Endothelial cell of umbilical vein (primary cell): ENCODE measurements at regions not wholly inside any gene's neighbourhood (a gene's known extent, or its start where the extent isn't known, plus 50 kb on each side); places are given as distances from the start of the nearest gene placed in this dataset.

ENCODE experiments used
- POLR2A ChIP-seq: IDR thresholded peaks from 2 replicates; pipeline ENCODE4 v1.6.1; 2012; ENCODE audit warnings: low read depth, mild to moderate bottlenecking, control low read depth, low read length
- TF ChIP-seq, protein P1 (sequence below), 2 donors: IDR thresholded peaks; 1 replicate in 1 of 2; 2 replicates in 1 of 2; pipeline ENCODE4 v1.5.1; 2011; ENCODE audit warnings: low read length in 2 of 2, mild to moderate bottlenecking in 2 of 2, moderate library complexity in 2 of 2, control low read depth in 1 of 2, inconsistent platforms in 1 of 2, low read depth in 1 of 2; ENCODE audit not compliant: insufficient read depth in 1 of 2; ENCODE audit errors: extremely low read depth in 1 of 2

DNA sequence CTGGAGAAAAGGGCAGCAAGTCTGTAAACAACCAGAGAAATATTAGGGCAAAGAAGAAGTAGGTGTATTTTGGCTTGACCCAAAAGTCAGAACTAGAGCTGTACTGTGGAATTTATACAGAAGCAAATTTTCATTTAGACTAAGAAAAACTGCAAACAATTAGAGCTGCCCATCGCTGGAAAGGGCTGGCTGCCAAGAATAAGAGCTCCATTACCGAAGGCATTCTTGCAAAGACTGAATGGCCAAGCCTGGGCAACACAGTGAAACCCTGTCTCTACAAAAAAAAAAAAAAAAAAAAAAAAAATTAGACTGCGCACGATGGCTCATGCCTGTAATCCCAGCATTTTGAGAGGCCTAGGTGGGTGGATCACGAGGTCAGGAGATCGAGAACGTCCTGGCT is 53.9 kb upstream of the TMC5 start:
- TF ChIP-seq POLR2A: no peak
- TF ChIP-seq, protein P1, sequence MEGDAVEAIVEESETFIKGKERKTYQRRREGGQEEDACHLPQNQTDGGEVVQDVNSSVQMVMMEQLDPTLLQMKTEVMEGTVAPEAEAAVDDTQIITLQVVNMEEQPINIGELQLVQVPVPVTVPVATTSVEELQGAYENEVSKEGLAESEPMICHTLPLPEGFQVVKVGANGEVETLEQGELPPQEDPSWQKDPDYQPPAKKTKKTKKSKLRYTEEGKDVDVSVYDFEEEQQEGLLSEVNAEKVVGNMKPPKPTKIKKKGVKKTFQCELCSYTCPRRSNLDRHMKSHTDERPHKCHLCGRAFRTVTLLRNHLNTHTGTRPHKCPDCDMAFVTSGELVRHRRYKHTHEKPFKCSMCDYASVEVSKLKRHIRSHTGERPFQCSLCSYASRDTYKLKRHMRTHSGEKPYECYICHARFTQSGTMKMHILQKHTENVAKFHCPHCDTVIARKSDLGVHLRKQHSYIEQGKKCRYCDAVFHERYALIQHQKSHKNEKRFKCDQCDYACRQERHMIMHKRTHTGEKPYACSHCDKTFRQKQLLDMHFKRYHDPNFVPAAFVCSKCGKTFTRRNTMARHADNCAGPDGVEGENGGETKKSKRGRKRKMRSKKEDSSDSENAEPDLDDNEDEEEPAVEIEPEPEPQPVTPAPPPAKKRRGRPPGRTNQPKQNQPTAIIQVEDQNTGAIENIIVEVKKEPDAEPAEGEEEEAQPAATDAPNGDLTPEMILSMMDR (IDR thresholded peaks at IDR 0.05; ENCODE audit: extremely low read depth in 1 of 2, insufficient read depth in 1 of 2, low read depth in 1 of 2, low read length in 2 of 2): no peak
